ENCODE measurements at regions not wholly inside any gene's neighbourhood (a gene's known extent, or its start where the extent isn't known, plus 50 kb on each side); places are given as distances from the start of the nearest gene placed in this dataset.

- Histone ChIP-seq H3K4me2 (ENCODE audit: low read length) (no peak overlapping the region), H3K4me3 (ENCODE audit: low read depth, low read length) (no peak overlapping the region), H3K79me2 (no peaks in the 10 kb centered on the region), H3K4me1 (no peaks in the 10 kb centered on the region), H3K36me3 (ENCODE audit: control insufficient read depth, insufficient read depth, low read length) (no peaks in the 10 kb centered on the region), H3K9me3 (ENCODE audit: control insufficient read depth, low read length) (no peaks in the 10 kb centered on the region), H3K27me3 (ENCODE audit: control insufficient read depth, insufficient read depth, low read length) (no peaks in the 10 kb centered on the region), H3K9ac (no peak overlapping the region), H2AFZ (no peak overlapping the region), H3K27ac (no peak overlapping the region)
- TF ChIP-seq, protein P1, sequence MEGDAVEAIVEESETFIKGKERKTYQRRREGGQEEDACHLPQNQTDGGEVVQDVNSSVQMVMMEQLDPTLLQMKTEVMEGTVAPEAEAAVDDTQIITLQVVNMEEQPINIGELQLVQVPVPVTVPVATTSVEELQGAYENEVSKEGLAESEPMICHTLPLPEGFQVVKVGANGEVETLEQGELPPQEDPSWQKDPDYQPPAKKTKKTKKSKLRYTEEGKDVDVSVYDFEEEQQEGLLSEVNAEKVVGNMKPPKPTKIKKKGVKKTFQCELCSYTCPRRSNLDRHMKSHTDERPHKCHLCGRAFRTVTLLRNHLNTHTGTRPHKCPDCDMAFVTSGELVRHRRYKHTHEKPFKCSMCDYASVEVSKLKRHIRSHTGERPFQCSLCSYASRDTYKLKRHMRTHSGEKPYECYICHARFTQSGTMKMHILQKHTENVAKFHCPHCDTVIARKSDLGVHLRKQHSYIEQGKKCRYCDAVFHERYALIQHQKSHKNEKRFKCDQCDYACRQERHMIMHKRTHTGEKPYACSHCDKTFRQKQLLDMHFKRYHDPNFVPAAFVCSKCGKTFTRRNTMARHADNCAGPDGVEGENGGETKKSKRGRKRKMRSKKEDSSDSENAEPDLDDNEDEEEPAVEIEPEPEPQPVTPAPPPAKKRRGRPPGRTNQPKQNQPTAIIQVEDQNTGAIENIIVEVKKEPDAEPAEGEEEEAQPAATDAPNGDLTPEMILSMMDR (IDR thresholded peaks at IDR 0.05): no peak
Observed at GRCh38 chr7:140249036-140249806, 72.4 kb upstream of the KDM7A start.

- TF ChIP-seq, protein P1 (IDR thresholded peaks at IDR 0.05): no peak
Observed at GRCh38 chr7:140247559-140247958, 70.8 kb upstream of the KDM7A start.

GRCh38 chr7:140245611-140246105 is 68.9 kb upstream of the KDM7A start:
- Histone ChIP-seq H3K9me3 (ENCODE audit: control insufficient read depth, low read length) (no peaks in the 10 kb centered on the region), H3K9ac (no peak overlapping the region), H3K36me3 (ENCODE audit: control insufficient read depth, insufficient read depth, low read length) (no peaks in the 10 kb centered on the region), H2AFZ (no peak overlapping the region), H3K4me2 (ENCODE audit: low read length) (no peak overlapping the region), H3K4me1 (no peaks in the 10 kb centered on the region), H3K27me3 (ENCODE audit: control insufficient read depth, insufficient read depth, low read length) (no peaks in the 10 kb centered on the region), H3K79me2 (no peaks in the 10 kb centered on the region), H3K27ac (no peak overlapping the region), H3K4me3 (ENCODE audit: low read depth, low read length) (no peak overlapping the region)
- TF ChIP-seq, protein P1 (IDR thresholded peaks at IDR 0.05): no peak

More at GRCh38 chr7:140247559-140247958, 70.8 kb upstream of the KDM7A start:
- Histone ChIP-seq H3K9ac (no peak overlapping the region), H3K4me2 (ENCODE audit: low read length) (no peak overlapping the region), H3K9me3 (ENCODE audit: control insufficient read depth, low read length) (no peaks in the 10 kb centered on the region), H3K36me3 (ENCODE audit: control insufficient read depth, insufficient read depth, low read length) (no peaks in the 10 kb centered on the region), H3K27me3 (ENCODE audit: control insufficient read depth, insufficient read depth, low read length) (no peaks in the 10 kb centered on the region), H3K4me3 (ENCODE audit: low read depth, low read length) (no peak overlapping the region), H3K4me1 (no peaks in the 10 kb centered on the region), H3K27ac (no peak overlapping the region), H2AFZ (no peak overlapping the region), H3K79me2 (no peaks in the 10 kb centered on the region)

DNA sequence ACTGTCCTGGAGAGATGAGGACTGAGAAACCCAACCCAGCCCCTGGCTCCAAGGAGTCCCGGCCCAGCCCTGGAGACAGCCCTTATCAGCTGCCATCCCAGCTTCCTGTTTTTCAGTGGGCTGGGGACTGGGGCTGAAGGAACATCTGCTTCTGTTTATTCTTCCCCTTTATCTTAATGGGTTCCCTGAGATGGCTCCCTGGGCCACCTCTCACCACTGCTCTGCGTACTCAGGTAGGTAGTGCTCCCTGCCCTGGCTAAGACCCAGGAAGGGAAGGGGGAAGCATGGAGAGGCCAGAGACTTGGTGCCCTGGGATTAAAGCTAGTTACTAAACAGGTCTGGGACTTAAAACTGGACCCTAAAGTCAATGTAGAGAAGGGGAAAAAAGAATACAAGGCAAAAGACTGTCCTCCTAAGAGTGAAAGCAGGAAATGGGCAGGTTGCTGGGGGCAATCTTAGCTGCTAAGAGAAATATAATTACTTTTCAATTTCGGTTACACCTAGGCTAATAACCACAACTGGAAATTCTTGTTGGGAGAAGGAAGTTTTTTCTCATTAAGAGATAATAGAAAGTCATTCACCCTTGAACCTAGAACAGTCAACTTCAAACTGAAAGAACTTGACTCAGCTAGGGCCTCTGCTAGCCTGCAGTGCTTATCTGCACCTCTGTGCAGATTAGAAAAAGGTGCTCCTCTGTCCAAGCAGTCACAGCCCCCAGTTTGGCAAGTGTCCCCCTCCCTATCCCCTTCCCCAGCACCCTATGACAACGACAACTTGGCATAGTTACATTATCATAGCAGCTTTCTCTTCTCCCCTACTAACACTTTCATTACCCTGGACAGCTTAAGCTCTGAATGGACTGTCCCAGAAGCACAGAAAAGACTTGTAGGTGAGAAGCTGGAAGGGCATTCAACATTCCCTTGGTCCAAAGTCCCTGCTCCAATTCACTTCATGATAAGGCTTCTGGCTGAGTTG is 65.6 kb upstream of the KDM7A start:
- Histone ChIP-seq H3K27me3 (ENCODE audit: control insufficient read depth, insufficient read depth, low read length) (no peaks in the 10 kb centered on the region), H3K9me3 (ENCODE audit: control insufficient read depth, low read length) (no peaks in the 10 kb centered on the region), H3K79me2 (no peaks in the 10 kb centered on the region), H3K27ac (no peak overlapping the region), H3K9ac (no peak overlapping the region), H3K36me3 (ENCODE audit: control insufficient read depth, insufficient read depth, low read length) (no peaks in the 10 kb centered on the region), H3K4me2 (ENCODE audit: low read length) (no peak overlapping the region), H3K4me3 (ENCODE audit: low read depth, low read length) (no peak overlapping the region), H3K4me1 (no peaks in the 10 kb centered on the region), H2AFZ (no peak overlapping the region)
- TF ChIP-seq, protein P1 (IDR thresholded peaks at IDR 0.05): no peak
